ENCODE measurements at regions not wholly inside any gene's neighbourhood (a gene's known extent, or its start where the extent isn't known, plus 50 kb on each side); places are given as distances from the start of the nearest gene placed in this dataset.

GRCh38 chr4:89558147-89558546 is 250.5 kb upstream of the GPRIN3 start:
- TF ChIP-seq FOS (IDR thresholded peaks at IDR 0.05; ENCODE audit: borderline replicate concordance, insufficient read depth, low read length) (no peak), CTCF (IDR thresholded peaks at IDR 0.05; ENCODE audit: extremely low read depth in 1 of 2, insufficient read depth in 1 of 2, low read depth in 1 of 2, low read length in 2 of 2) (peak in 1 of 2 donors; percentile 5), GATA2 (IDR thresholded peaks at IDR 0.05; ENCODE audit: insufficient read depth, insufficient read length, low read depth, low read length) (no peak), POLR2AphosphoS5 (IDR thresholded peaks at IDR 0.05; ENCODE audit: insufficient read depth, low read depth, low read length) (no peak), EZH2 (IDR thresholded peaks at IDR 0.05; ENCODE audit: borderline replicate concordance, low read depth, low read length, severe bottlenecking) (no peak), POLR2A (IDR thresholded peaks at IDR 0.05; ENCODE audit: low read depth, low read length) (no peak), JUN (IDR thresholded peaks at IDR 0.05; ENCODE audit: borderline replicate concordance, insufficient read depth, insufficient read length, low read depth) (no peak)
